Neural cell (in vitro differentiated cells): ENCODE measurements at regions not wholly inside any gene's neighbourhood (a gene's known extent, or its start where the extent isn't known, plus 50 kb on each side); places are given as distances from the start of the nearest gene placed in this dataset.

ENCODE experiments used
- EZH2 ChIP-seq: fragments of 200-600, 300-800 bp; shearing (Covaris generic), sonication (generic); IDR thresholded peaks from 2 replicates; pipeline ENCODE4 v1.6.1; 2014; ENCODE audit warnings: antibody characterized with exemption, low read length, borderline replicate concordance, mild to moderate bottlenecking; ENCODE audit not compliant: insufficient read depth, poor library complexity, severe bottlenecking
- MXI1 ChIP-seq: fragments of 450-650 bp; conservative IDR thresholded peaks from 2 replicates; pipeline ENCODE4 v1.6.1; 2014; ENCODE audit warnings: antibody characterized with exemption, mild to moderate bottlenecking; ENCODE audit not compliant: poor library complexity, severe bottlenecking
- TAF1 ChIP-seq: IDR thresholded peaks from 2 replicates; pipeline ENCODE4 v1.6.1; 2012; ENCODE audit warnings: low read depth
- TF ChIP-seq, protein P1 (sequence below): fragments of 450-650 bp; IDR thresholded peaks from 2 replicates; pipeline ENCODE4 v1.5.1; 2014; ENCODE audit warnings: antibody characterized with exemption, mild to moderate bottlenecking, moderate library complexity; ENCODE audit not compliant: poor library complexity, severe bottlenecking

GRCh38 chr2:52594026-52594425 lies 1173.6 kb upstream of the CHAC2 start:
- TF ChIP-seq, protein P1, sequence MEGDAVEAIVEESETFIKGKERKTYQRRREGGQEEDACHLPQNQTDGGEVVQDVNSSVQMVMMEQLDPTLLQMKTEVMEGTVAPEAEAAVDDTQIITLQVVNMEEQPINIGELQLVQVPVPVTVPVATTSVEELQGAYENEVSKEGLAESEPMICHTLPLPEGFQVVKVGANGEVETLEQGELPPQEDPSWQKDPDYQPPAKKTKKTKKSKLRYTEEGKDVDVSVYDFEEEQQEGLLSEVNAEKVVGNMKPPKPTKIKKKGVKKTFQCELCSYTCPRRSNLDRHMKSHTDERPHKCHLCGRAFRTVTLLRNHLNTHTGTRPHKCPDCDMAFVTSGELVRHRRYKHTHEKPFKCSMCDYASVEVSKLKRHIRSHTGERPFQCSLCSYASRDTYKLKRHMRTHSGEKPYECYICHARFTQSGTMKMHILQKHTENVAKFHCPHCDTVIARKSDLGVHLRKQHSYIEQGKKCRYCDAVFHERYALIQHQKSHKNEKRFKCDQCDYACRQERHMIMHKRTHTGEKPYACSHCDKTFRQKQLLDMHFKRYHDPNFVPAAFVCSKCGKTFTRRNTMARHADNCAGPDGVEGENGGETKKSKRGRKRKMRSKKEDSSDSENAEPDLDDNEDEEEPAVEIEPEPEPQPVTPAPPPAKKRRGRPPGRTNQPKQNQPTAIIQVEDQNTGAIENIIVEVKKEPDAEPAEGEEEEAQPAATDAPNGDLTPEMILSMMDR = no peak
- no peak for TF ChIP-seq EZH2
- no peak for TF ChIP-seq MXI1
- TF ChIP-seq TAF1 = no peak
